ENCODE measurements at regions not wholly inside any gene's neighbourhood (a gene's known extent, or its start where the extent isn't known, plus 50 kb on each side); places are given as distances from the start of the nearest gene placed in this dataset.
"Not testable (repeated sequence)": the region's sequence is repeated elsewhere in the genome, so short reads cannot be mapped to it uniquely, and the experiment has no call there.

DNA sequence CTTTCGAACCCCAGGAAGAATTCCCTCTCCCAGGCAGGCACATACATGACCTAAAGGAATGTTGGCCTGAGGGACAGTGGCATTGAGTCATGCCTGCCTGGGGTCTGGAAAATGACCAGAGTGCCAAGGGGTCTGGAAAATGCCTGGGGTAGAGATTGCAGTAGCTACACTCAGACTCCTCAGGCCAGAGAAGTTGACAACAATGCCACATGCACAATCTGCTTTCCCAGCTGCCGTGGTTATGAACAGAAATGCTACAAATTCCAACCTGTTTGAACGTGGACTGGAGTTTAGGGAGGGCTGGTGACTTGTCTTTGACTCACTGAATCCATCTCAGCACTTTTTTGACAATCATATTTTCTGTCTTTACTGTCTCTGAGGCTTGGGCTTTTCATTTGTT, 250.0 kb downstream of the ABCC12 start:
- DNase-seq (ENCODE audit: low read depth) = no peak

GRCh38 chr16:47904691-47905090, 251.1 kb downstream of the ABCC12 start:
- DNase-seq (ENCODE audit: low read depth) = no peak

DNA sequence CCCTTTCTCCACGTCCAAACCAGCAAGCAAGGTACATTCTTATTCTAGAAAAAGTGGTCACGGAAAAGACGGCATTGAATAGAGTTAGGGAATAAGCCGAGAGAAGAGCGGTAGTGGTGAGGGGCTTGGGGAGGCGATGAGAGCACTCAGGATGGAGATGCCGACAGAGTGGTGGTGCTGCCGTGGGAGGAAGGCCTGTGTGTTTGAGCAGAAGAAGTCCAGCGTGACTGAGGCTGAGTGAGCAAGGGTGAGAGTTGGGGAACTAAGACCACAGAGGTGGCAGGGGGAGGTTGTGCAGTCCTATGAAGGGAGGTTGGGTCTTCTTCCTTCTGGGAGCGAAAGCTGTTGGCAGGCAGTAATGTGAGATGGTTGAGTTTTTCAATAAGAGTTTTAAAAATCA, 252.3 kb downstream of the ABCC12 start:
- no peak for DNase-seq (ENCODE audit: low read depth)

DNA sequence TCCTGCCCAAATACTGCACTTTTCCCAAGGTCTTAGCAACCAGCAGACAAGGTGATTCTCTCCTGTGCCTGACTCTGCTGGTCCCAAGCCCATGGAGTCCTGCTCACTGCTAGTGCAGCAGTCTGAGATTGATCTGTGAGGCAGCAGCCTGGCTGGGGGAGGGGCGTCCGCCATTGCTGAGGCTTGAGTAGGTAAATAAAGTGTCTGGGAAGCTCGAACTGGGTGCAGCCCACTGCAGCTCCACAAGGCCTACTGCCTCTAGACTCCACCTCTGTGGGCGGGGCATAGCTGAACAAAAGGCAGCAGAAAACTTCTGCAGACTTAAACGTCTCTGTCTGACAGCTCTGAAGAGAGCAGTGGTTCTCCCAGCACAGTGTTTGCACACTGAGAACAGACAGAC, 258.7 kb downstream of the ABCC12 start:
- DNase-seq (ENCODE audit: low read depth) = not testable (repeated sequence)

DNA sequence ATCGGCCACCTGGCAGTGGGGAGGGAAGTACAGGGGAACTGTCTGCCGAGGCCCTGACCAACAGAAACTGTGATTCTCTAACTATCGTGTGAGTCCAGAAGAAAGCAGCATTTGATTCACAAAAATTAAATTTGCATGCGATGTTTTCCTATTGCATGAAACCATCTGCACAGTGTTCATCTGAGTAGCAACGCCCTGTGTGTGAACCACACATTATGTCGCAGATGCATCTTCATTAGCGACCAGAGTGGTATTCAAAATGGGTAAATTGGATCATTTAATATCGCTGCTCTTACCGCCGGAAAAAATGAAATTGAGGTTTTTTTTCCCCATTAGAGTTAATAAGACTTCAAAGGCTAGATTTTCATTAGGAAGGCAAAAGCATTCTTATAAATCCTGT, 260.6 kb downstream of the ABCC12 start:
- DNase-seq (ENCODE audit: low read depth) = no peak

DNA sequence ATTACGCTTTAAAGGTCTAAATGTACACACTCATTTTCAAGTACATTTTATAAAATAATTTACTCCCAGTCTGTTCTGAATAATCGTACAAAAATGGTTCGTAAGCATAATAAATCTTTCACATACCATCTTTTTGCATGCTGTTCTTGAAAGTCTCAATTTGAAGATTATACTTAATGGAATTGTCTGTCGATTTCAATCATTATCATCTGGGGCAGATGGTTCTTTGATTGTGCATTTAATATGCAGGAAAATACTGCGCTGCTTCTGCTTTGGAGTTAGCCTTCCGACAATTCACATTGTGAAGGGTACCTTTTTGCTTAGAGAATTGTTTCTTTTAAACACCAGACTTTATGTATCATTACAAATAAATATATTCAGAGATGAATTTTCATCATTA, 262.8 kb downstream of the ABCC12 start:
- DNase-seq (ENCODE audit: low read depth) = no peak

DNA sequence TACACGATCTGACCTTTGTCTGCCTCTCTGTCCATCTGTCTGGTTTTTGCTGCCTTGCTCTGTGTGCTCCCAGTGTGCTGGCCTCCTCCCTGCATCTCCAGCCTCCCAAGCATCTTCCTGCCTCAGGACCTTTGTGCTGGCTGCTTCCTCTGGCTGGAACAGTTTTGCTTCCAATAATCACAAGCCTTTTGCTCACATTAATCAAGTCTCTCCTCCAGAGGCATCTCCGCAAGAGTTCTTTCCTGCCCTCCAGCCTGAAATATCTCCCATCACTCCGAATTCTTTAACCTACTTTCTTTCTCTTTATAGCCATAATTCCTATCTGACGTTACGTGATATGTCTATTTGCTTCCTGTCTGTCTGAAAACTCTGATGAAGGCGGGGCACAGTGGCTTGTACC, 267.1 kb downstream of the ABCC12 start:
- DNase-seq (ENCODE audit: low read depth) = no peak

- DNase-seq (ENCODE audit: low read depth) = no peak
Observed at GRCh38 chr16:47888142-47888541, 267.7 kb downstream of the ABCC12 start.

- no peak for DNase-seq (ENCODE audit: low read depth)
Observed at GRCh38 chr16:47887496-47887895, 268.3 kb downstream of the ABCC12 start.

- no peak for DNase-seq (ENCODE audit: low read depth)
Observed at GRCh38 chr16:47886631-47887415, 269.0 kb downstream of the ABCC12 start.

GRCh38 chr16:47886139-47886538, 269.7 kb downstream of the ABCC12 start:
- no peak for DNase-seq (ENCODE audit: low read depth)

GRCh38 chr16:47885489-47885888, 270.3 kb downstream of the ABCC12 start:
- DNase-seq (ENCODE audit: low read depth) = no peak

- DNase-seq (ENCODE audit: low read depth) = no peak
Observed at GRCh38 chr16:47884116-47884725, 271.6 kb downstream of the ABCC12 start.

- DNase-seq (ENCODE audit: low read depth) = no peak
Observed at GRCh38 chr16:47881574-47881973, 274.2 kb downstream of the ABCC12 start.

- no peak for DNase-seq (ENCODE audit: low read depth)
Observed at GRCh38 chr16:47880653-47881052, 275.1 kb downstream of the ABCC12 start.

DNA sequence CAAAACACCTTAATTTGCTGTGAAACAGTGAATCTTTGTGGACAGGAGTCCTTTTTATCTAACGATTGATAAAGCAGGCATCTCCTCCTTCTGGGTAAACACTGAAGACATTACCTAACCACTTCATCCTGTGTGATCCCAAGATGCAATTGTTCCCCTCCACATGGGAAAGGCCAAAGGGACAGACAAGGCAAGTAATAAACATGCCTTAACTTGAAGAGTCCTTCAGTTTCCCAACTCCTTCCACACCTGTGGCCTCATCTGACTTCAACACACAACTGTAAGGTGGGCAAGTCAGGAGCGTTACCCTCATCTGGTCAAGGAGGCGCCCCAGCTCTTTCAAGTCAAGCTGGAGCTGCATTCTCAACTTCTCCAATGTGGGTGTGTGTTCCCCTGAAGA, 278.6 kb downstream of the ABCC12 start:
- no peak for DNase-seq (ENCODE audit: low read depth)

- no peak for DNase-seq (ENCODE audit: low read depth)
Observed at GRCh38 chr16:47876511-47876910, 279.3 kb downstream of the ABCC12 start.

DNA sequence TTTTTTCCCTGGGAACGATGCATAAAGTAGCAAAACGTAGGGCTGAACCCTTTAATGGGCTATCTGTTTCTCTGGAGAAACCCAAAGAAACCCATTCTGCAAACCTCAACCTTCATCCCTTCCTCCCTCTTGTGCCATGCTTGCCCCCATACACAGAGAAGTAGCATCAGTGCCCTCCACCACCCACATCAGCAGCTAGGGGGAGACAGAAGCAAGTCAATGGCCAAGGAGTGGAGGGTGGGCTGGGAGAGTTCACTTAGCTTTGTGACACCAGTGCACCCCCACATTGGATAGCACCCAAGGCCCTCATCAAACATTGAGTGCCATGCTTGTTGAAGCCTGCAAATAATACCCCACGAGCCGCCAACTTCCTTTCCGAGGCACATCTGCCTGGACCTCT, 282.4 kb downstream of the ABCC12 start:
- DNase-seq (ENCODE audit: low read depth) = no peak

- no peak for DNase-seq (ENCODE audit: low read depth)
Observed at GRCh38 chr16:47872225-47872624, 283.6 kb downstream of the ABCC12 start.

DNA sequence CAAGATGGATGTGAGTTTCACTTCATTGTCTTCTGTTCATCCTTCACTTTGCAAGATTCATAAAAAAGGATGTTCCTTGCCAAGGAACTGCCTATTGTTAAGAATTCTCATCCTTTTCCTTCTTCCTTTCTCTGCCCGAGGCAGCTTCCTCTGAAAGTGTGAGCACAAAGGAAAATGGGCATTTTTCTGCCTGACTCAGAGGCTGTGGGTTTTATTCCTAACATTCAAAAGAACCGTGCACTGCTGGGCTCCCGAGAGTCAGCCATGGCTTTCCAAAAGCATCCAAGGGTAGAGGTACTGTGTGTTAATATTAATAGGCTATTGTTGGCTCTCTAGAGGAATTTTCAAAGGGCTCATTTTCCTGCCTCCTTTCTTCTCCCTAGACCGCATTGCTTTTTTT, 289.4 kb downstream of the ABCC12 start:
- DNase-seq (ENCODE audit: low read depth) = no peak

DNA sequence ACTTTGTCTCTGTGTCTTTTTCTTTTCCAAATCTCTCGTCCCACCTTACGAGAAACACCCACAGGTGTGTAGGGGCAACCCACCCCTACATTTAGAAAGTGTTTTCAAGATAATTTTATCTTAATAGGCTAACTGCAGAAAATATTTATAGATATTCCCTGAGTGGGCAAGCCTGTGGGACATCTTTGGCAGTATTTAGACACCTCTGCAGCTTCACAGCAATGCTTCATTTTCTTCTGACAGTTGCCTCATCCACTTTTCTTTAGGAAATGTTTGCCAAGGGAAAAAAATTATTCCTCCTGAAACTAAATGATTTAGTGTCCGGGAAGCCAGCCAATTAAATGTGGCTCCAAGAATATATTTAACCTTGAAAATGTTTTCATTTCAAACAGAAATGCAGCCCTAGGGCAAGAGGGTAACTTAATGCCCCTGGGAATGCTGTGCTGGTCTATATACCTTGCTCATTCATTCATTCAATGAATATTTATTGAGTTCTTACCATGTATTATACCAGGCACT, 290.4 kb downstream of the ABCC12 start:
- DNase-seq (ENCODE audit: low read depth) = no peak

DNA sequence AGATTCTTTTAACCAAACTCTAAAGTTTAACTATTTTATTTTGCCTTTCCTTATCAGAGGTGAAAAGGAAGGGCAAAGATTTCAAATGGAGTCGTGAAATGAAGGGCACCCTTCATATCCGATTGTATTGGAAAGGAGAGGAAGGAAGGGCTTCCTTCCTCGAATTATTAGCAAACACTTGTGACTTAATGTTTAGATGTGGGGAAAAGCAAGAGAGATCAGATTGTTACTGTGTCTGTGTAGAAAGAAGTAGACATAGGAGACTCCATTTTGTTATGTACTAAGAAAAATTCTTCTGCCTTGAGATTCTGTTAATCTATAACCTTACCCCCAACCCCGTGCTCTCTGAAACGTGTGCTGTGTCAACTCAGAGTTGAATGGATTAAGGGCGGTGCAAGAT, 291.5 kb downstream of the ABCC12 start:
- DNase-seq (ENCODE audit: low read depth) = not testable (repeated sequence)

- DNase-seq (ENCODE audit: low read depth) = no peak
Observed at GRCh38 chr16:47861999-47862398, 293.8 kb downstream of the ABCC12 start.
